IPS-20b (cell line): ENCODE measurements at regions not wholly inside any gene's neighbourhood (a gene's known extent, or its start where the extent isn't known, plus 50 kb on each side); places are given as distances from the start of the nearest gene placed in this dataset.
"Not testable (repeated sequence)": the region's sequence is repeated elsewhere in the genome, so short reads cannot be mapped to it uniquely, and the experiment has no call there.

Source experiments
- H3K27ac ChIP-seq: one replicate; pipeline ENCODE4 v1.5.1; 2013; ENCODE audit warnings: low read length
- H3K27me3 ChIP-seq: 2 replicates; pipeline ENCODE4 v1.6.1; 2013; ENCODE audit warnings: mild to moderate bottlenecking, low read length, inconsistent platforms; ENCODE audit not compliant: insufficient read depth
- H3K36me3 ChIP-seq: 2 replicates; pipeline ENCODE4 v1.6.1; 2013; ENCODE audit warnings: low read depth, mild to moderate bottlenecking, inconsistent platforms, low read length, moderate library complexity; ENCODE audit not compliant: insufficient read depth
- H3K4me1 ChIP-seq: 2 replicates; pipeline ENCODE4 v1.6.1; 2013; ENCODE audit warnings: mild to moderate bottlenecking, control low read depth, inconsistent platforms, low read length, moderate library complexity; ENCODE audit not compliant: insufficient read depth
- H3K4me3 ChIP-seq: 2 replicates; pipeline ENCODE4 v1.5.1; 2013; ENCODE audit warnings: mild to moderate bottlenecking, low read length, inconsistent platforms
- H3K9ac ChIP-seq: 2 replicates; pipeline ENCODE4 v1.6.1; 2013; ENCODE audit warnings: low read depth, mild to moderate bottlenecking, inconsistent platforms, low read length, moderate library complexity
- H3K9me3 ChIP-seq: 2 replicates; pipeline ENCODE4 v1.6.1; 2013; ENCODE audit warnings: mild to moderate bottlenecking, low read depth, low read length, inconsistent platforms; ENCODE audit not compliant: insufficient read depth

DNA sequence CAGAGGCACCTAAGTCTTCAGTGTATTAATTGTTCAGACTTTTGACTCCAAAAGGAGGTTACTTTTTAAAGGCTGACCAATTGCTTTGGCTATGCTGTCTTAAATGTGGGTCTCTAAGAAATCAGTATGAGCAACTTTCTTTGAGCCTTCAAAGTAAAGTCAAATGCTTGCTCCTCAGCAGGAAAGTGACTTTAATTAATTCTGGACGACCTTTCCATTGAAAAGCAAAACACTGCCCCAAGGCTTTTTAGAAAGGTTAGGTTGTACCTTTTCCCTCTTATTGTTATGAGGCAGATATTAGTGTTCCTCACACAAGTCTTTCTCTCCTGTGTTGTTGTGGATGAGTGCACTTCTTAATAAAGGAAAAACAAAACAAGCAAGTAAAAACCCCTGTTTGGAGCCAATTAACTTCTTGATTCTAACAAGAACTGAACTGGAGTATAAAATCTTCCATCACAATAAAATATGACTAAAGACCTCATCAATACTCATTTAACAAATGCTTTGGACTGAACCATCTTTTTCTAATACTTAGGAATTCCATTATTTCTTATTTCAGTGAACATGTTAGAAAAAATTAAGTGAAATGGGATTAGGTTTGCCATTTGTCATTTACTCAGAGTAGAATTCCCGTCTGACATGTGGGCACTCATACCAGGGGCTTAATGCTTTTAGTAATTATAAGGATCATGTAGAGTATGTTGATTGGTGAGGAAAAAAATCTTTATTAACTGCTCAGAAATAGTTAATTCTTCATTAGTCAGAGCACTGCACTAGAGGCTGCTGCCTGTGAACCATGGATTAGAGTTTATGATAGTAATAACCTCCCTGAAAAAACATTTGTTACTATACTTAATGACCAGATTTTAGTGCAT, 159.1 kb upstream of the ZNF608 start:
- H3K4me3 ChIP-seq = no peak overlapping the region
- no peak overlapping the region for H3K27ac ChIP-seq
- peaks cover 17% of the 10 kb centered on the region for H3K27me3 ChIP-seq
- H3K9ac ChIP-seq = no peak overlapping the region
- H3K36me3 ChIP-seq = no peaks in the 10 kb centered on the region
- H3K9me3 ChIP-seq = no peaks in the 10 kb centered on the region
- H3K4me1 ChIP-seq = peaks cover 29% of the 10 kb centered on the region; the same call in 1 of the 2 replicates

DNA sequence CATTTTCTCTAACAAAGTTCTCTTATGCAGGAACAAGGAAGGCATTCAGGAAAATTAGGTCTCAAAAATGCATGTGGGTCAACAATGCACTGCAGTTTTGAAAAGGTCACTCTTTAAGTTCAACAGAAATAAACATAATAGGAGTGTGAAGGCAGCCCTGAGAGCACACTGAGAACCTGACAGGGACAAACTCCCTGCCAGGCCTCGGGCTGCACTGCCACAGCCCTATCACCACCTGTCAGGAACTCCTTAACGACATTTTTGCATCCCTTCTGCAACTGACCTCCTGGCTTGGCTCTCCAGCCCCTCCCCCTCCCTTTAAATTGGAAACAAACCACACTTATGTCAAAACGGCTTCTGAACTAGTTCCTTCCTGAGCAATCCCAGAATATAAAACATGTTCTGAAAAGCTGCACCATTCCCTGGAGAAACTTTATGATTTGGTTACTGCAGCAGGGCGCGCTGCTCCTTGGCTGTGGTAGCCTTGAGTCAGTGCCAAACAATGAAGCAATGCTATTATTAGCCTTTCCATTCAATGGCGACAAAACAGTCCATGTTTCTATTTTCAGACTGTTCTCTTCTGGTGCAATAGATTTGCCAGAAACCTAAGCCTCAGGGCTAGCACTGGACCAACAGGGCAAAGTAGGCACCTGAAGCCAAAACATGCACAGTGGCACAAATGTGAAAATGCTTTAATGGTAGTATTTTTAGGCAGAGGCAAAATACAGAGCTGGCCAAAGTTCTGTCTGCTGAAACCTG, 160.1 kb upstream of the ZNF608 start:
- H3K36me3 ChIP-seq = no peaks in the 10 kb centered on the region
- peaks cover 17% of the 10 kb centered on the region for H3K27me3 ChIP-seq
- no peak overlapping the region for H3K9ac ChIP-seq
- peaks cover 29% of the 10 kb centered on the region; the same call in 1 of the 2 replicates for H3K4me1 ChIP-seq
- no peaks in the 10 kb centered on the region for H3K9me3 ChIP-seq
- H3K4me3 ChIP-seq = no peak overlapping the region
- no peak overlapping the region for H3K27ac ChIP-seq

DNA sequence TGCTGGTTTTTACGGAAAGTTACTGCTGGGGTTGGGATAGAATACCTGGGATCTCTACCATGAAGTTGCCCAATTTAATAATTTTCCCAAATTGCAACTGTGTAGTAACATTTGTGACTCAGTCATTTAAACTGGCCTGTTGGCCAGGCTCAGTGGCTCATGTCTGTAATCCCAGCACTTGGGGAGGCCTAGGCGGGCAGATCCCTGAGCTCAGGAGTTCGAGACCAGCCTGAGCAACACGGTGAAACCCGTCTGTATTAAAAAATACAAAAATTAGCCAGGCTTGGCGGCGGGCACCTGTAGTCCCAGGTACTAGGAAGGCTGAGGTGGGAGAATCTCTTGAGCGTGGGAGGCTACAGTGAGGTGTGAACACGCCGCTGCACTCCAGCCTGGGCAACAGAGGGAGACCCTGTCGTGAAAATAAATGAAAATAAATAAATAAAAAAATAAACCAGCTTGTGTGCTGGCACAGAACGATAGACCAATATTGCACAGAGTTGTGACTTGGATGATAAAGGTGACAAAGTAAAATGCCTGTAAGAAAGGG, 160.7 kb upstream of the ZNF608 start:
- Histone ChIP-seq H3K9ac (no peak overlapping the region), H3K4me3 (no peak overlapping the region)

DNA sequence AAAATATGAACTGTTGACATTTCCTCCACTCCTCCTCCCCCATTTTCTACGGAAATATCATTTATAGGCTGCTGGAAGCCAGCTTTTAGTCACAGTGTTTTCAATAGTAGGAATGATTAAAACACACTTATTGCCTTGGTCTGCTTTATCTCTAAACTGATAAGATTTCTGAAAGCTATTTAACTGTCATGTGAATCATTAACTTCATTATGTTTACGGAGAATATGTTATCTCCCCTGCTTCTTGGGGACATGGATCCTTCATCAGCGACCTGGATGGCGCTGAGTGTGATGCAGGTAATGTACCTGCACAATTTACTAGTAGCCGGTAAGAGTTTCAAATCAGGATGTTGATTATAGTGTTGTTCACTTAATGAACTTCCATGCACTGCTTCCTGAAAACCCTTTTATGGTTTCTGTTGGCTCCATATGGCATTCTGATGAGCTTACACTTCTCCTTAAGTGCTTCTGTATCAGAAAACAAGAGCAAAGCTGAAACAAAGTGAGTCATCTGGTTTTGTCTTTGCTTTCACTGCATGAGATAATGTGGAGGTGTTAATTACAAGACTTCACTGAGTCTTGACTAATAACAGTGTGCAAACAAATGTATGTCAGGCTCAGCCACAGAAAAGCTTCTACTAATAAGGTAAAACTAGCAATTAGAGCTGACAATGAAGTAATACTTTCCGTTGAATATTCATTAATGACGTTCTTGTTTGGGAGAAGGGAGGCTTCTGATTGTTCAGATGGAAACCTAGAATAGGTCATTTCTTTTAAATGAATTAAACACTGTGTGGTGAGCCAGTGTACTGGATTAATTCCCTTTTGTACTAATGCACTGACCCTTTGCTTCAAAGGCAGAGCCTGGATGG, 162.4 kb upstream of the ZNF608 start:
- Histone ChIP-seq H3K27me3 (peaks cover 9% of the 10 kb centered on the region), H3K4me1 (peaks cover 29% of the 10 kb centered on the region; the same call in 1 of the 2 replicates), H3K9me3 (no peaks in the 10 kb centered on the region), H3K36me3 (no peaks in the 10 kb centered on the region), H3K27ac (no peak overlapping the region), H3K9ac (no peak overlapping the region), H3K4me3 (no peak overlapping the region)

More for the DNA sequence above, 160.7 kb upstream of the ZNF608 start:
- H3K4me1 ChIP-seq = peaks cover 29% of the 10 kb centered on the region; the same call in 1 of the 2 replicates
- H3K9me3 ChIP-seq = no peaks in the 10 kb centered on the region
- H3K27ac ChIP-seq = no peak overlapping the region
- peaks cover 17% of the 10 kb centered on the region for H3K27me3 ChIP-seq
- H3K36me3 ChIP-seq = no peaks in the 10 kb centered on the region

DNA sequence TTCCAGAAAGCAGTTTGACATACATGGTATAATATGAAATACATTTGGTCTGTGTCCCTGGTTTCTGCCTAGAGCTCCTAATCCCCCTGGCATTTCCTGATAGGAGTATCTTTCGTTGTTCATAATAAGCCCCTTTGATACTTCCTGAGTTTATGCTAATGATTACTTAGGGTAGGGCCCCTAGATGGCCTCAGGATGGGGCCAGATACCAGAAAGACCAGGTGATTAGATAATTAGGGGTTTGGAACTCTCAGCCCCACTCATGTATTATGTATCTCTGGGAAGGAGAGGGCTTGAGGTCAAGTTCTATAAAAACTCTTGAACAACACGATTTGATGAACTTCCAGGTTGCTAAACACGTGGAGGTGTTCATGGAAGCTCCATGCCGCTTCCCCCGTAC, 163.3 kb upstream of the ZNF608 start:
- H3K4me3 ChIP-seq = no peak overlapping the region
- no peak overlapping the region for H3K27ac ChIP-seq
- H3K9ac ChIP-seq = no peak overlapping the region
- no peaks in the 10 kb centered on the region for H3K36me3 ChIP-seq
- H3K4me1 ChIP-seq = peaks cover 29% of the 10 kb centered on the region; the same call in 1 of the 2 replicates
- H3K9me3 ChIP-seq = no peaks in the 10 kb centered on the region
- no peaks in the 10 kb centered on the region; the same call in 1 of the 2 replicates for H3K27me3 ChIP-seq

DNA sequence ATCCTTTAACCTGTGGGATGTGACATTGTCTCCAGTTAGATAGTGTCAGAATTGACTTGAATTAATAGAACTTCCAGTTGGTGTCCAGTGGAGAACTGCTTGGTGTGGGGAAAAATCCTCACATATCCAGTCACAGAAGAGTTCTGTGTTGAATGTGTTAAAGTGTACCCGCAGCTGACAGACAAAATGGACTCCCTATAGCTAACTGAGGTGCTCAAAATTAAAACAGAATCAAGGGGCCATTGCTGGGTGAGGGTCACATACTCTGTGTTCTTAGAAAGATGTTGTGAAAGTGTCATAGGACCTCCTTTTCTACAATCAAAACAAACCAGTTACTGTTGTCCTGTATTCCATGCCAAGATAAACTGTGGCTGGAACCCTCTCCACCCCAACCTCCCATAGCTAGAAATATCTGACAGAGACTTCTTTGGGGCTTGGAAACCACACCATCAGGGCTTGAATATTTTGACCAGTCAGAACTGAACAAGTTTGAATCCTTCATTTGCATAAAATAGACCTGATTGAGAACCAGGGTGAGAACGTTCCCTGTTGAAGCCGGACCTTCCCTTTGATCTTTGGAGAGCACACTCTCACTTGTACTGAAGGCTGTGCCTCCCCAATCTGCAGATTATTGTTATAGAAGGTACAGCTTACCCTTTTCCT, 164.0 kb upstream of the ZNF608 start:
- H3K4me1 ChIP-seq = peaks cover 23% of the 10 kb centered on the region; the same call in 1 of the 2 replicates
- H3K9me3 ChIP-seq = no peaks in the 10 kb centered on the region
- no peak overlapping the region for H3K9ac ChIP-seq
- H3K27me3 ChIP-seq = no peaks in the 10 kb centered on the region; the same call in 1 of the 2 replicates
- no peak overlapping the region for H3K27ac ChIP-seq
- H3K4me3 ChIP-seq = no peak overlapping the region
- H3K36me3 ChIP-seq = no peaks in the 10 kb centered on the region

DNA sequence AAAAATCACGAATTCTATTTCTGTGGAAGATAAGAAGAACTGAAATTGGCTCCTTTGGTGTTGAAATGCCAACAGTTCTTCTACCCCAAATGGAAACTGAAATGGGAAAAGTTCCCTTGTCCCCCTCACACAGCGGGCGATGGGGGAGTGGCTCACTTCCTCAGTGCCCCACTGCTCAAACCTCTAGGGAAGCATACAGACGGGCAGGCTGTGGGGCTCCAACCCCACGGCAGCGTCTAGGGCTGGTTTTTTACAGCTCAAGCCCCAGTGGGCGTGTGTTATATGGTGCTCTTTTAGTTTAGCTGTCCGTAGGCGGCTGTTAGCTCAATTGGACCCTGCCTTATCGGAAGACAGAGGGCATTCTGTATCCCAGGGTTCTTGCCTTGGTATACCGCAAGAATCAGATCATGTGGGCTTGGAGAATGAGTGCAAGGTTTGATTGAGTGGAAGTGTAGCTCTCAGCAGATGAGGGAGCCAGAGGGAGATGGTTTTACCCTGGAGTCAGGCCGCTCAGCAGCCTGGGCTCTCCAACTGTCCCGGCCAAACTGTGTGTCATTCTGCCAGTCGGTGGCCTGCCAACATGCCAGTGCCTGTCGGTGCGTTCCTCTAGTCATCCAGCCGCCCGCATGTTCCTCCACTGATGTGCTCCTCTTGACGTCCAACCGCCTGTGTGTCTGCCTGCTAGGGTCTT, 166.3 kb upstream of the ZNF608 start:
- Histone ChIP-seq H3K36me3 (no peaks in the 10 kb centered on the region), H3K27me3 (no peaks in the 10 kb centered on the region), H3K9ac (no peak overlapping the region), H3K4me3 (no peak overlapping the region), H3K4me1 (peaks cover 7% of the 10 kb centered on the region; the same call in 1 of the 2 replicates), H3K9me3 (no peaks in the 10 kb centered on the region), H3K27ac (no peak overlapping the region)

DNA sequence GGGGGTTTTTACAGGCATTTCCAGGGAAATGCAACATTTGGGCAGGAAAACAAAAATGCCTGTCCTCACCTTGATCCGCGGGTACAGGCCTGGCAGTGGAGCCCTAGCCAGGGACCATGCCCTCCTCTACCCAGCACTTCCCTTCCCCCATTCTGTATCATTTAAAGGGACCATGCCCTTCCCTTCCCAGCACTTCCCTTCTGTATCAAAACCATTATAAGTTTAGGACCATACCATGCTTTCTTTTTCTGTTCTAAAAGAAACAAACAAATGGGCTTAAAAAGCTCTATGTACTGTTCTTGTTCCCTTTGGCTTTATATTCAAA, 166.9 kb upstream of the ZNF608 start:
- Histone ChIP-seq H3K4me1 (peaks cover 7% of the 10 kb centered on the region; the same call in 1 of the 2 replicates), H3K27me3 (no peaks in the 10 kb centered on the region), H3K27ac (no peak overlapping the region), H3K9me3 (no peaks in the 10 kb centered on the region), H3K9ac (no peak overlapping the region), H3K4me3 (no peak overlapping the region), H3K36me3 (no peaks in the 10 kb centered on the region)

DNA sequence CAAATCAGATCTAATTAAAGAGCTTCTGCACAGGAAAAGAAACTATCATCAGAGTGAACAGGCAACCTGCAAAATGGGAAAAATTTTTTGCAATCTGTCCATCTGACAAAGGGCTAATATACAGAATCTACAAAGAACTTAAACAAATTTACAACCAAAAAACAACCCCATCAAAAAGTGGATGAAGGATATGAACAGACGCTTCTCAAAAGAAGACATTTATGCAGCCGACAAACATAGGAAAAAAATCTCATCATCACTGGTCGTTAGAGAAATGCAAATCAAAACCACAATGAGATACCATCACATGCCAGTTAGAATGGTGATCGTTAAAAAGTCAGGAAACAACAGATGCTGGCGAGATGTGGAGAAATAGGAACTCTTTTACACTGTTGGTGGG, 169.9 kb upstream of the ZNF608 start:
- not testable (repeated sequence) for H3K27ac ChIP-seq, H3K4me3 ChIP-seq, H3K9me3 ChIP-seq, H3K9ac ChIP-seq, H3K36me3 ChIP-seq, H3K27me3 ChIP-seq
- peaks cover 26% of the 10 kb centered on the region for H3K4me1 ChIP-seq

DNA sequence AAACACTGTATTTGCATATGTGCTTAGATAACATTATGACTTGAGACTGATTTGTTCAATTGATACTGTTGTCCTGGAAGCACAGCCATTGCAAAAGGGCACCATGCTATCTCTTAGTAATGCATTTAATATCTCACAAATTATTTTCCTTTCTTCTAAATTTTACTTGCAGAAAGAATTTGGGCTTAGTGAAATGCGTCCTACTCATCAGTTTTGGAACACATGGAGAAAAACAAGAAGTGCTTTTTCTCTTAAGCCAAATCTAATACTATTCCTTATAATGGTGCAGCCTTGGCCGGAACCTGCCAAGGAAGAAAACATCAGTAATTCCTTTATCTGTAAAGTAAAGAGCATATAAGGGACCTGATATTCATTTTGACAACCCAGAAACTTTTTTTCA, 172.2 kb upstream of the ZNF608 start:
- H3K9me3 ChIP-seq = no peaks in the 10 kb centered on the region
- no peak overlapping the region for H3K9ac ChIP-seq
- H3K4me3 ChIP-seq = no peak overlapping the region
- peaks cover 49% of the 10 kb centered on the region for H3K4me1 ChIP-seq
- no peaks in the 10 kb centered on the region for H3K36me3 ChIP-seq
- no peaks in the 10 kb centered on the region for H3K27me3 ChIP-seq
- H3K27ac ChIP-seq = no peak overlapping the region
